ENCODE measurements at regions not wholly inside any gene's neighbourhood (a gene's known extent, or its start where the extent isn't known, plus 50 kb on each side); places are given as distances from the start of the nearest gene placed in this dataset.
"Not testable (repeated sequence)": the region's sequence is repeated elsewhere in the genome, so short reads cannot be mapped to it uniquely, and the experiment has no call there.

- H3K4me1 ChIP-seq (ENCODE audit: control insufficient read depth, insufficient read depth, low read length); H3K4me3 ChIP-seq (ENCODE audit: low read length in 2 of 2); H3K36me3 ChIP-seq (ENCODE audit: control insufficient read depth in 2 of 2, insufficient read depth in 2 of 2, low read length in 2 of 2); H3K9ac ChIP-seq (ENCODE audit: low read length in 2 of 2); H3K27me3 ChIP-seq (ENCODE audit: control insufficient read depth in 1 of 2, insufficient read depth in 2 of 2, low read length in 2 of 2); H3K27ac ChIP-seq (ENCODE audit: low read length); H3K9me3 ChIP-seq (ENCODE audit: control insufficient read depth in 2 of 2, low read length in 2 of 2): not testable (repeated sequence)
Measured at GRCh38 chr5:1626397-1626796, 102.6 kb upstream of the LPCAT1 start.

- not testable (repeated sequence) for H3K4me1 ChIP-seq (ENCODE audit: control insufficient read depth, insufficient read depth, low read length); H3K36me3 ChIP-seq (ENCODE audit: control insufficient read depth in 2 of 2, insufficient read depth in 2 of 2, low read length in 2 of 2); H3K4me3 ChIP-seq (ENCODE audit: low read length in 2 of 2); H3K9ac ChIP-seq (ENCODE audit: low read length in 2 of 2); H3K27ac ChIP-seq (ENCODE audit: low read length); H3K9me3 ChIP-seq (ENCODE audit: control insufficient read depth in 2 of 2, low read length in 2 of 2); H3K27me3 ChIP-seq (ENCODE audit: control insufficient read depth in 1 of 2, insufficient read depth in 2 of 2, low read length in 2 of 2)
Measured at GRCh38 chr5:1619531-1619930, 95.8 kb upstream of the LPCAT1 start.

GRCh38 chr5:1618296-1618865 is 94.6 kb upstream of the LPCAT1 start:
- not testable (repeated sequence) for H3K4me3 ChIP-seq (ENCODE audit: low read length in 2 of 2); H3K27me3 ChIP-seq (ENCODE audit: control insufficient read depth in 1 of 2, insufficient read depth in 2 of 2, low read length in 2 of 2); H3K36me3 ChIP-seq (ENCODE audit: control insufficient read depth in 2 of 2, insufficient read depth in 2 of 2, low read length in 2 of 2); H3K9me3 ChIP-seq (ENCODE audit: control insufficient read depth in 2 of 2, low read length in 2 of 2); H3K4me1 ChIP-seq (ENCODE audit: control insufficient read depth, insufficient read depth, low read length); H3K27ac ChIP-seq (ENCODE audit: low read length); H3K9ac ChIP-seq (ENCODE audit: low read length in 2 of 2)

GRCh38 chr5:1617236-1617755 is 93.5 kb upstream of the LPCAT1 start:
- H3K36me3 ChIP-seq (ENCODE audit: control insufficient read depth in 2 of 2, insufficient read depth in 2 of 2, low read length in 2 of 2); H3K27me3 ChIP-seq (ENCODE audit: control insufficient read depth in 1 of 2, insufficient read depth in 2 of 2, low read length in 2 of 2); H3K9me3 ChIP-seq (ENCODE audit: control insufficient read depth in 2 of 2, low read length in 2 of 2); H3K27ac ChIP-seq (ENCODE audit: low read length); H3K4me3 ChIP-seq (ENCODE audit: low read length in 2 of 2); H3K4me1 ChIP-seq (ENCODE audit: control insufficient read depth, insufficient read depth, low read length); H3K9ac ChIP-seq (ENCODE audit: low read length in 2 of 2): not testable (repeated sequence)

GRCh38 chr5:1613515-1613914 is 89.8 kb upstream of the LPCAT1 start:
- not testable (repeated sequence) for H3K27me3 ChIP-seq (ENCODE audit: control insufficient read depth in 1 of 2, insufficient read depth in 2 of 2, low read length in 2 of 2); H3K36me3 ChIP-seq (ENCODE audit: control insufficient read depth in 2 of 2, insufficient read depth in 2 of 2, low read length in 2 of 2); H3K27ac ChIP-seq (ENCODE audit: low read length); H3K4me1 ChIP-seq (ENCODE audit: control insufficient read depth, insufficient read depth, low read length); H3K4me3 ChIP-seq (ENCODE audit: low read length in 2 of 2); H3K9ac ChIP-seq (ENCODE audit: low read length in 2 of 2); H3K9me3 ChIP-seq (ENCODE audit: control insufficient read depth in 2 of 2, low read length in 2 of 2)

GRCh38 chr5:1610526-1610925 is 86.8 kb upstream of the LPCAT1 start:
- H3K27ac ChIP-seq (ENCODE audit: low read length); H3K9ac ChIP-seq (ENCODE audit: low read length in 2 of 2); H3K9me3 ChIP-seq (ENCODE audit: control insufficient read depth in 2 of 2, low read length in 2 of 2); H3K4me3 ChIP-seq (ENCODE audit: low read length in 2 of 2); H3K36me3 ChIP-seq (ENCODE audit: control insufficient read depth in 2 of 2, insufficient read depth in 2 of 2, low read length in 2 of 2); H3K4me1 ChIP-seq (ENCODE audit: control insufficient read depth, insufficient read depth, low read length); H3K27me3 ChIP-seq (ENCODE audit: control insufficient read depth in 1 of 2, insufficient read depth in 2 of 2, low read length in 2 of 2): not testable (repeated sequence)

GRCh38 chr5:1609111-1609510 is 85.4 kb upstream of the LPCAT1 start:
- H3K27ac ChIP-seq (ENCODE audit: low read length); H3K9ac ChIP-seq (ENCODE audit: low read length in 2 of 2); H3K4me1 ChIP-seq (ENCODE audit: control insufficient read depth, insufficient read depth, low read length); H3K4me3 ChIP-seq (ENCODE audit: low read length in 2 of 2); H3K36me3 ChIP-seq (ENCODE audit: control insufficient read depth in 2 of 2, insufficient read depth in 2 of 2, low read length in 2 of 2); H3K27me3 ChIP-seq (ENCODE audit: control insufficient read depth in 1 of 2, insufficient read depth in 2 of 2, low read length in 2 of 2); H3K9me3 ChIP-seq (ENCODE audit: control insufficient read depth in 2 of 2, low read length in 2 of 2): not testable (repeated sequence)

GRCh38 chr5:1608336-1608735 is 84.6 kb upstream of the LPCAT1 start:
- not testable (repeated sequence) for H3K27ac ChIP-seq (ENCODE audit: low read length); H3K9me3 ChIP-seq (ENCODE audit: control insufficient read depth in 2 of 2, low read length in 2 of 2); H3K36me3 ChIP-seq (ENCODE audit: control insufficient read depth in 2 of 2, insufficient read depth in 2 of 2, low read length in 2 of 2); H3K9ac ChIP-seq (ENCODE audit: low read length in 2 of 2); H3K4me1 ChIP-seq (ENCODE audit: control insufficient read depth, insufficient read depth, low read length); H3K27me3 ChIP-seq (ENCODE audit: control insufficient read depth in 1 of 2, insufficient read depth in 2 of 2, low read length in 2 of 2); H3K4me3 ChIP-seq (ENCODE audit: low read length in 2 of 2)

- H3K4me3 ChIP-seq (ENCODE audit: low read length in 2 of 2); H3K27ac ChIP-seq (ENCODE audit: low read length); H3K27me3 ChIP-seq (ENCODE audit: control insufficient read depth in 1 of 2, insufficient read depth in 2 of 2, low read length in 2 of 2); H3K9ac ChIP-seq (ENCODE audit: low read length in 2 of 2); H3K9me3 ChIP-seq (ENCODE audit: control insufficient read depth in 2 of 2, low read length in 2 of 2); H3K4me1 ChIP-seq (ENCODE audit: control insufficient read depth, insufficient read depth, low read length); H3K36me3 ChIP-seq (ENCODE audit: control insufficient read depth in 2 of 2, insufficient read depth in 2 of 2, low read length in 2 of 2): not testable (repeated sequence)
Measured at GRCh38 chr5:1606951-1607350, 83.2 kb upstream of the LPCAT1 start.

GRCh38 chr5:1603916-1604315 is 80.2 kb upstream of the LPCAT1 start:
- H3K4me3 ChIP-seq (ENCODE audit: low read length in 2 of 2); H3K36me3 ChIP-seq (ENCODE audit: control insufficient read depth in 2 of 2, insufficient read depth in 2 of 2, low read length in 2 of 2); H3K9me3 ChIP-seq (ENCODE audit: control insufficient read depth in 2 of 2, low read length in 2 of 2); H3K9ac ChIP-seq (ENCODE audit: low read length in 2 of 2); H3K27me3 ChIP-seq (ENCODE audit: control insufficient read depth in 1 of 2, insufficient read depth in 2 of 2, low read length in 2 of 2); H3K4me1 ChIP-seq (ENCODE audit: control insufficient read depth, insufficient read depth, low read length); H3K27ac ChIP-seq (ENCODE audit: low read length): not testable (repeated sequence)

GRCh38 chr5:1601565-1601964 is 77.8 kb upstream of the LPCAT1 start:
- H3K9ac ChIP-seq (ENCODE audit: low read length in 2 of 2); H3K9me3 ChIP-seq (ENCODE audit: control insufficient read depth in 2 of 2, low read length in 2 of 2); H3K36me3 ChIP-seq (ENCODE audit: control insufficient read depth in 2 of 2, insufficient read depth in 2 of 2, low read length in 2 of 2); H3K27ac ChIP-seq (ENCODE audit: low read length); H3K4me3 ChIP-seq (ENCODE audit: low read length in 2 of 2); H3K27me3 ChIP-seq (ENCODE audit: control insufficient read depth in 1 of 2, insufficient read depth in 2 of 2, low read length in 2 of 2); H3K4me1 ChIP-seq (ENCODE audit: control insufficient read depth, insufficient read depth, low read length): not testable (repeated sequence)

Data from stomach smooth muscle (tissue), 2 donors.